Esophagus squamous epithelium (tissue), 5 donors: ENCODE measurements at regions not wholly inside any gene's neighbourhood (a gene's known extent, or its start where the extent isn't known, plus 50 kb on each side); places are given as distances from the start of the nearest gene placed in this dataset.

ENCODE experiments used
- DNase-seq: peaks from one replicate; lab custom pipeline; 2025; lab: John Stamatoyannopoulos, UW
- H3K27ac ChIP-seq, 4 donors: fragments of 200-600 bp; sonication (generic); one replicate each; pipeline ENCODE4 v1.5.1; 2016 to 2019; ENCODE audit warnings: mild to moderate bottlenecking in 1 of 4
- H3K27me3 ChIP-seq, 4 donors: fragments of 200-600 bp; sonication (generic); 1 replicate in 3 of 4; 2 replicates in 1 of 4; pipeline versions ENCODE4 v1.5.1 to v1.6.0; 2017 to 2021; ENCODE audit warnings: antibody characterized with exemption in 1 of 4
- H3K36me3 ChIP-seq, 3 donors: fragments of 200-600 bp; sonication (generic); one replicate each; pipeline ENCODE4 v1.5.1; 2016 to 2019
- H3K4me1 ChIP-seq, 3 donors: fragments of 200-600 bp; sonication (generic); one replicate each; pipeline ENCODE4 v1.5.1; 2017 to 2019
- H3K4me3 ChIP-seq, 4 donors: fragments of 200-600 bp; sonication (generic); 1 replicate in 3 of 4; 2 replicates in 1 of 4; pipeline ENCODE4 v1.5.1; 2016 to 2019; ENCODE audit warnings: mild to moderate bottlenecking in 2 of 4, moderate library complexity in 1 of 4
- H3K9me3 ChIP-seq, 3 donors: fragments of 200-600 bp; sonication (generic); one replicate each; pipeline ENCODE4 v1.5.1; 2016 to 2019
- CTCF ChIP-seq, 6 experiments: fragments of 450-650 bp in 4 of 6; fragments of 200-600 bp in 2 of 6; sonication (generic) in 2 of 6; IDR thresholded peaks; one replicate each; pipeline ENCODE4 v1.5.1; 2016 to 2019; ENCODE audit warnings: antibody characterized with exemption in 6 of 6, mild to moderate bottlenecking in 4 of 6, moderate library complexity in 4 of 6
- POLR2A ChIP-seq, 4 donors: fragments of 450-650 bp; IDR thresholded peaks; one replicate each; pipeline ENCODE4 v1.6.1; 2017; ENCODE audit warnings: antibody characterized with exemption in 4 of 4, mild to moderate bottlenecking in 4 of 4, moderate library complexity in 3 of 4
- WGBS, 2 donors: methylation state at CpG; one replicate each; pipeline ENCODE4 v1.1.5; 2018; 5-methylcytosine and 5-hydroxymethylcytosine counted together
- intact Hi-C: fragments of 100-400 bp; cut with DNase I; formaldehyde crosslinking; loops from one replicate; pipeline ENCODE4 v1.15.0; 2022
- donor health status: DM: yes; HTN: yes; CAD: no.

DNA sequence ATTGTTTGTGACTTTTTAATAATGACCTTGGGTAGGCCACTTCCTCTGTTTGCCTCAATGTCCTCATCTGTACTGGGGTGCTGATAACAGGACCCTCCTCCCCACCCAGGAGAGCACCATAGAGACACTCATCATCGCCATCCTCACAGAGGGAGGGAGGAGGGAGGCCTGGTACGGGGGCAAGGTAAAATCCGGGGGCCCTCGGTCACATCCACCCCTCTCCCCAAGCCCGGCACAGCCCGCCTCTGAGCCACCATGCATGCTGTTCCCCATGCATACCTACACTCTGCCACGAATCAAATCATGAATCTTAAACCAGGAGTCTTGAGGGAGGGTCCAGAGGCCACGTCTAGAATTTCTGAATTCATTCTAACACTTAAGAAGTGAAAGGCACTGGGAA is 74.9 kb upstream of the IQSEC1 start:
- H3K36me3 ChIP-seq, result no peaks in the 10 kb centered on the region
- no peak overlapping the region for H3K4me3 ChIP-seq
- no peaks in the 10 kb centered on the region for H3K4me1 ChIP-seq
- H3K27ac ChIP-seq, result no peak overlapping the region
- intact Hi-C loops, result no loop called here
- peaks cover 0 to 12% (median 0%) of the 10 kb centered on the region in 4 donors for H3K27me3 ChIP-seq
- WGBS, 2 donors, result 66 to 81% methylated on average over 8 of the region's 8 CpGs
- H3K9me3 ChIP-seq, result no peaks in the 10 kb centered on the region
- DNase-seq, result no peak
- no peak for TF ChIP-seq CTCF (IDR thresholded peaks at IDR 0.05)
- TF ChIP-seq POLR2A (IDR thresholded peaks at IDR 0.05), result no peak

GRCh38 chr3:13147344-13147743 is 74.1 kb upstream of the IQSEC1 start:
- Histone ChIP-seq H3K27ac (no peak overlapping the region), H3K9me3 (no peaks in the 10 kb centered on the region), H3K27me3 (peaks cover 0 to 12% (median 0%) of the 10 kb centered on the region in 4 donors), H3K4me3 (no peak overlapping the region), H3K36me3 (no peaks in the 10 kb centered on the region), H3K4me1 (no peaks in the 10 kb centered on the region)
- 51 to 84% methylated on average over 4 of the region's 4 CpGs for WGBS, 2 donors
- no peak for DNase-seq
- intact Hi-C loops, result no loop called here
- TF ChIP-seq POLR2A (IDR thresholded peaks at IDR 0.05) (no peak), CTCF (IDR thresholded peaks at IDR 0.05) (no peak)

GRCh38 chr3:13146643-13147143 is 73.5 kb upstream of the IQSEC1 start:
- WGBS, 2 donors, result 69 to 75% methylated on average over 7 to 8 of the region's 9 CpGs
- no peak overlapping the region for H3K27ac ChIP-seq
- no peaks in the 10 kb centered on the region for H3K9me3 ChIP-seq
- H3K27me3 ChIP-seq, result peaks cover 0 to 19% (median 0%) of the 10 kb centered on the region in 4 donors
- no peak for TF ChIP-seq CTCF (IDR thresholded peaks at IDR 0.05)
- TF ChIP-seq POLR2A (IDR thresholded peaks at IDR 0.05), result no peak
- intact Hi-C loops, result no loop called here
- no peak for DNase-seq
- no peaks in the 10 kb centered on the region for H3K4me1 ChIP-seq
- H3K36me3 ChIP-seq, result no peaks in the 10 kb centered on the region
- H3K4me3 ChIP-seq, result no peak overlapping the region

DNA sequence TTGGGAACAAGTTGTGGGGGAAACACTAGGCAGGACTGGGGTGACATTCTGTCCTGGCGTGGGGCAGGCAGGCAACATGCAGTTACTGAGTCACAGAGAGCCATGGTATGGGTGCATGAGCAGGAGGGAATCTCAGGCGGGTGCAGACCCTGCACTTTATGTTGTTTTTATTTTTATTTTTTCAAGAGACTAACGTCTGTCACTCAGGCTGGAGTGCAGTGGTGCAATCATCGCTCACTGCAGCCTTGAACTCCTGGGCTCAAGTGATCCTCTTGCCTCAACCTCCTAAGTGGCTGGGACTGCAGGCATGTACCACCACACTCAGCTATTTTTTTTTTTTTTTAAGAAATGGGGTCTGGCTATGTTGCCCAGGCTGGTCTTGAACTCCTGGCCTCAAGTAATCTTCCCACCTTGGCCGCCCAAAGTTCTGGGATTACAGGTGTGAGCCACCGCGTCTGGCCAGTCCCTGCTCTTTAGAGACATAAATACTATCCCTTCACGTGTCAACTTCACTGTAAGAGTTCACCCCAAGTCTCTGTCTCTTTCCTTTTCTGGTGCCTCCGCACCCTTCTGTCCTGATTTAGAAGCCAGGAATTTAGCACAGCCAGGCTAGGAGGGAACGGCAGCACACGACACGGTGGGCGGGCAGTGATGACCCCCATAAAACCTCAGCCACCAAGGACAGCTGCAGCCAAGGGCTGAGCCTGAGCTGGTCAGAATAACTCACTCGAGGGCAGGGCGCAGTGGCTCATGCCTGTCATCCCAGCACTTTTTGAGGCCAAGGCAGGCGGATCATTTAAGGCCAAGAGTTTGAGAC is 72.8 kb upstream of the IQSEC1 start:
- no peak for DNase-seq
- no peak overlapping the region for H3K27ac ChIP-seq
- no peaks in the 10 kb centered on the region for H3K9me3 ChIP-seq
- H3K4me3 ChIP-seq, result no peak overlapping the region
- WGBS, 2 donors, result 72 to 73% methylated on average over 10 to 13 of the region's 16 CpGs
- TF ChIP-seq POLR2A (IDR thresholded peaks at IDR 0.05) (no peak), CTCF (IDR thresholded peaks at IDR 0.05) (no peak)
- no peaks in the 10 kb centered on the region for H3K36me3 ChIP-seq
- intact Hi-C loops, result no loop called here
- no peaks in the 10 kb centered on the region for H3K4me1 ChIP-seq
- peaks cover 0 to 24% (median 0%) of the 10 kb centered on the region in 4 donors for H3K27me3 ChIP-seq

GRCh38 chr3:13145131-13145825 is 72.0 kb upstream of the IQSEC1 start:
- Histone ChIP-seq H3K36me3 (no peaks in the 10 kb centered on the region), H3K4me3 (no peak overlapping the region), H3K9me3 (no peaks in the 10 kb centered on the region), H3K27ac (no peak overlapping the region), H3K4me1 (no peaks in the 10 kb centered on the region), H3K27me3 (peaks cover 0 to 24% (median 0%) of the 10 kb centered on the region in 4 donors)
- no peak for DNase-seq
- TF ChIP-seq CTCF (IDR thresholded peaks at IDR 0.05) (no peak), POLR2A (IDR thresholded peaks at IDR 0.05) (no peak)
- intact Hi-C loops, result no loop called here
- 69 to 87% methylated on average over 4 to 8 of the region's 14 CpGs for WGBS, 2 donors
